ENCODE measurements at regions not wholly inside any gene's neighbourhood (a gene's known extent, or its start where the extent isn't known, plus 50 kb on each side); places are given as distances from the start of the nearest gene placed in this dataset.

DNA sequence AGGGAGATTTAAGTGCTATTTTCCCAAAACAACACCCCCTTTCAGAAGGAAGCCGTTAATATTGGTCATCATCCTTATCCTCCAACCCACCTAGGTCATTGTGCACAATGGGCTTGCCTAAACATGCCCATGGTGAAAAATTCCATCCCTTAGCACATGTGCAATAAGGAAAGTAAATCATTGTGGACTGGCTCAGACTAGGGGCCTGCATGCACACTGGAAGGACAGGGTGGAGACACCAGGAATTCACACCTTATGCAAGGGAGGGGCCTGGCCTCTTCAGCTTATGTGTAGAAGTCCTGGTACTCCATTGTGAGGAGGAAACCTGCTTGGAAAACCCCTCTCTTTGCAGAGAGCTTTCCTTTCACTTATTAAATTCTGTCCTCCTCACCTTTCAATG is 311.4 kb upstream of the NDST4 start:
- TF ChIP-seq, protein P1, sequence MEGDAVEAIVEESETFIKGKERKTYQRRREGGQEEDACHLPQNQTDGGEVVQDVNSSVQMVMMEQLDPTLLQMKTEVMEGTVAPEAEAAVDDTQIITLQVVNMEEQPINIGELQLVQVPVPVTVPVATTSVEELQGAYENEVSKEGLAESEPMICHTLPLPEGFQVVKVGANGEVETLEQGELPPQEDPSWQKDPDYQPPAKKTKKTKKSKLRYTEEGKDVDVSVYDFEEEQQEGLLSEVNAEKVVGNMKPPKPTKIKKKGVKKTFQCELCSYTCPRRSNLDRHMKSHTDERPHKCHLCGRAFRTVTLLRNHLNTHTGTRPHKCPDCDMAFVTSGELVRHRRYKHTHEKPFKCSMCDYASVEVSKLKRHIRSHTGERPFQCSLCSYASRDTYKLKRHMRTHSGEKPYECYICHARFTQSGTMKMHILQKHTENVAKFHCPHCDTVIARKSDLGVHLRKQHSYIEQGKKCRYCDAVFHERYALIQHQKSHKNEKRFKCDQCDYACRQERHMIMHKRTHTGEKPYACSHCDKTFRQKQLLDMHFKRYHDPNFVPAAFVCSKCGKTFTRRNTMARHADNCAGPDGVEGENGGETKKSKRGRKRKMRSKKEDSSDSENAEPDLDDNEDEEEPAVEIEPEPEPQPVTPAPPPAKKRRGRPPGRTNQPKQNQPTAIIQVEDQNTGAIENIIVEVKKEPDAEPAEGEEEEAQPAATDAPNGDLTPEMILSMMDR (IDR thresholded peaks at IDR 0.05; ENCODE audit: control insufficient read depth, extremely low read depth, insufficient read depth): no peak
- DNase-seq (ENCODE audit: low read depth): no peak
- H3K4me3 ChIP-seq (ENCODE audit: low read depth, low read length): no peak overlapping the region

GRCh38 chr4:115418635-115419396 is 305.4 kb upstream of the NDST4 start:
- DNase-seq (ENCODE audit: low read depth): no peak
- TF ChIP-seq, protein P1 (IDR thresholded peaks at IDR 0.05; ENCODE audit: control insufficient read depth, extremely low read depth, insufficient read depth): no peak
- H3K4me3 ChIP-seq (ENCODE audit: low read depth, low read length): no peak overlapping the region

DNA sequence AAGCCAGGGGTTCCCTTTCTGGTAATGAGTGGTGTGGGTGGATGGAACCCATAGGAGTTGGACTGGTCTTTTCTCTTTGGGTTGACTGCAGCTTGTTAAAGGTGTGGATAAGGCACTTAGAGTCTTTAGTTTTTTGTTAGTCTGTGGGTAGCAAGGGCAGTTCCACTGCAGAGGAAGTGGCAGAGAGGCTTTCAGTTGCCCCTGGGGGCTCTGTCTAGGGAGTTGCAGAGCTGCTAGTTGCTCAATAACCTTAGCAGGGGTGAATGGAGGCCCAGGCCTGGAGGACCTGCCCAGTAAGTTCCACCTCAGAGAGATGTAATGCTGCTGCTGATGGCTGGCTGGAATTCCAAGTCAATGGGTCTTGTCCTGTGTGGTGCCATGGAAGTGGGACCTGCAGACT is 282.6 kb upstream of the NDST4 start:
- TF ChIP-seq, protein P1 (IDR thresholded peaks at IDR 0.05; ENCODE audit: control insufficient read depth, extremely low read depth, insufficient read depth): no peak
- H3K4me3 ChIP-seq (ENCODE audit: low read depth, low read length): no peak overlapping the region
- DNase-seq (ENCODE audit: low read depth): no peak

DNA sequence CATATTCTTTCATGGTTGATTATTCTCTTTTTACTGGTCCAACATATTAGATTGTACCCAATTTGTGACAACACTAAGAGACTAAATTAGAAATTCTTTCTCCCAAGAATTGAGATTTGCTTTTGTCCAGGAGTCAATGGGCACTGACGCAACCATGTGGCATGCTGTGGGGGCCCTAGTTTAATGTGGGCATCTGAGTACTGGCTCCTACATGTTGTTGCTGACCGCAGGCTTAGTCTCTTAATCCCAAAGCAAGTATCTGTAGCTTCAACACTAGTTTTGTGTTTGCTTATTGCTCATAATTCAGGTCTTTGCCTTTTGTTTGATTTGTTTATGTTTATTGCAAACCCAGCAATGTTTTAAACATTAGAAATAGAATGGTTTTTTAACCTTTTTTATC is 263.4 kb upstream of the NDST4 start:
- DNase-seq (ENCODE audit: low read depth): no peak
- TF ChIP-seq, protein P1 (IDR thresholded peaks at IDR 0.05; ENCODE audit: control insufficient read depth, extremely low read depth, insufficient read depth): no peak
- no peak overlapping the region for H3K4me3 ChIP-seq (ENCODE audit: low read depth, low read length)

DNA sequence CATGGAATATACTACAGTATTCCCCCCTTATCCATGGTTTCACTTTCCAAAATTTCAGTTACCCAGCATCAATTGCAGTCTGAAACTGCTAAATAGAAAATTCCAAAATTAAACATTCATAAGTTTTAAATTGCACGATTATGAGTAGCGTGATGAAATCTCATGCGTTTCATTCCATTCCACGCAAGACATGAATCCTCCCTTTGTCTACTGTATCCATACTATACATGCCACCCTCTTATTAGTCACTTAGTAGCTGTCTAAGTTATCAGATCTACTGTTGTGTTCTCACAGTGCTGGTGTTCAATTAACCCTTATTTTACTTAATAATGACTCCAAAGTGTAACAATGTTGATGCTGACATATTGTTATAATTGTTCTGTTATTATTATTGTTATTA is 261.2 kb upstream of the NDST4 start:
- no peak for DNase-seq (ENCODE audit: low read depth)
- H3K4me3 ChIP-seq (ENCODE audit: low read depth, low read length): no peak overlapping the region
- TF ChIP-seq, protein P1 (IDR thresholded peaks at IDR 0.05; ENCODE audit: control insufficient read depth, extremely low read depth, insufficient read depth): no peak

DNA sequence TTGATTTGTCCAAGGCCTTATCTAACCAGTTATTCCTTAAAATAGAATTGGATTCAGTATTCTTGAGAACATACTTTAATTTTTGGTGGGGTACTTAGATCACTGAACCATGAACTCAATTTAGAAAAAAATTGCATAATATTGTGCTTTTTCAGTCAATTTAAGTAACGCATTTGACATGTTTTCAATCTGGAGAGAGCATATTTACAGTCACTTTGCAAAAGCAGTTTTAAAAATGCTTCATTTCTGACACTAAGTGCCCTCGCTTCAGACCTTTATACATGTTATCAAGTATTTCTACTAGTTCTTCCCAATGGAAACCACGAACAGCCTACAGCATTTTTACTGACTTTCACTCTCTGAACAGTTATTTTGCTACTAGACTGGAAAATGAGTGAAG is 257.1 kb upstream of the NDST4 start:
- TF ChIP-seq, protein P1 (IDR thresholded peaks at IDR 0.05; ENCODE audit: control insufficient read depth, extremely low read depth, insufficient read depth): no peak
- DNase-seq (ENCODE audit: low read depth): no peak
- H3K4me3 ChIP-seq (ENCODE audit: low read depth, low read length): no peak overlapping the region

GRCh38 chr4:115370012-115370411 is 256.6 kb upstream of the NDST4 start:
- TF ChIP-seq, protein P1 (IDR thresholded peaks at IDR 0.05; ENCODE audit: control insufficient read depth, extremely low read depth, insufficient read depth): no peak
- no peak for DNase-seq (ENCODE audit: low read depth)
- H3K4me3 ChIP-seq (ENCODE audit: low read depth, low read length): no peak overlapping the region

Measured in LNCaP clone FGC (cell line).